Activated CD4-positive, alpha-beta T cell treated with anti-CD3 and anti-CD28 coated beads for 24 hours (primary cell): ENCODE measurements at regions not wholly inside any gene's neighbourhood (a gene's known extent, or its start where the extent isn't known, plus 50 kb on each side); places are given as distances from the start of the nearest gene placed in this dataset.
"Not testable (repeated sequence)": the region's sequence is repeated elsewhere in the genome, so short reads cannot be mapped to it uniquely, and the experiment has no call there.

Experiments
- DNase-seq, 2 donors: peaks; one replicate each; pipeline ENCODE4 v3.0.0-alpha.2; 2020; ENCODE audit warnings: low read depth in 2 of 2

- DNase-seq: no peak
These were observed 278.9 kb downstream of the ADGRL2 start for GRCh38 chr1:82079607-82080006.

- no peak for DNase-seq
These were observed 272.9 kb downstream of the ADGRL2 start for GRCh38 chr1:82073659-82074058.

GRCh38 chr1:82073071-82073470 is 272.3 kb downstream of the ADGRL2 start:
- no peak for DNase-seq

GRCh38 chr1:82065916-82066315 is 265.2 kb downstream of the ADGRL2 start:
- DNase-seq: no peak

- DNase-seq: no peak
These were observed 264.0 kb downstream of the ADGRL2 start for GRCh38 chr1:82064691-82065090.

GRCh38 chr1:82062206-82062605 is 261.5 kb downstream of the ADGRL2 start:
- no peak for DNase-seq

GRCh38 chr1:82059959-82060358 is 259.2 kb downstream of the ADGRL2 start:
- DNase-seq: no peak

- no peak for DNase-seq
These were observed 256.3 kb downstream of the ADGRL2 start for GRCh38 chr1:82057011-82057410.

GRCh38 chr1:82055375-82055774 is 254.6 kb downstream of the ADGRL2 start:
- DNase-seq: not testable (repeated sequence)

- DNase-seq: no peak
These were observed 251.8 kb downstream of the ADGRL2 start for GRCh38 chr1:82052563-82052962.

- no peak for DNase-seq
These were observed 247.9 kb downstream of the ADGRL2 start for GRCh38 chr1:82048596-82048995.

- DNase-seq: no peak
These were observed 244.5 kb downstream of the ADGRL2 start for GRCh38 chr1:82045221-82045620.

- no peak for DNase-seq
These were observed 243.8 kb downstream of the ADGRL2 start for GRCh38 chr1:82044536-82044935.

GRCh38 chr1:82044111-82044510 is 243.4 kb downstream of the ADGRL2 start:
- no peak for DNase-seq

- no peak for DNase-seq
These were observed 241.7 kb downstream of the ADGRL2 start for GRCh38 chr1:82042306-82043060.
